Epithelial cell of prostate (primary cell): ENCODE measurements at regions not wholly inside any gene's neighbourhood (a gene's known extent, or its start where the extent isn't known, plus 50 kb on each side); places are given as distances from the start of the nearest gene placed in this dataset.
"Not testable (repeated sequence)": the region's sequence is repeated elsewhere in the genome, so short reads cannot be mapped to it uniquely, and the experiment has no call there.

Experiments used
- DNase-seq: peaks from one replicate; pipeline ENCODE4 v3.0.0-alpha.2; 2011; ENCODE audit warnings: low read depth, low spot score
- H3K27ac ChIP-seq: fragments of 450-650 bp; 2 replicates; pipeline ENCODE4 v1.5.1; 2017; ENCODE audit warnings: mild to moderate bottlenecking

GRCh38 chr2:239657236-239657635 lies 256.4 kb upstream of the HDAC4 start:
- no peak overlapping the region for H3K27ac ChIP-seq
- DNase-seq = no peak

GRCh38 chr2:239654266-239654665 lies 253.4 kb upstream of the HDAC4 start:
- no peak overlapping the region for H3K27ac ChIP-seq
- no peak for DNase-seq

GRCh38 chr2:239651859-239652258 lies 251.0 kb upstream of the HDAC4 start:
- no peak overlapping the region for H3K27ac ChIP-seq
- DNase-seq = no peak

GRCh38 chr2:239650674-239651073 lies 249.9 kb upstream of the HDAC4 start:
- no peak for DNase-seq
- no peak overlapping the region for H3K27ac ChIP-seq

- DNase-seq = no peak
- H3K27ac ChIP-seq = no peak overlapping the region
Observed at GRCh38 chr2:239649309-239649708, 248.5 kb upstream of the HDAC4 start.

GRCh38 chr2:239648607-239649006 lies 247.8 kb upstream of the HDAC4 start:
- no peak for DNase-seq
- H3K27ac ChIP-seq = no peak overlapping the region

- DNase-seq = no peak
- no peak overlapping the region for H3K27ac ChIP-seq
Observed at GRCh38 chr2:239647052-239647819, 246.4 kb upstream of the HDAC4 start.

- DNase-seq = no peak
- no peak overlapping the region for H3K27ac ChIP-seq
Observed at GRCh38 chr2:239646184-239646583, 245.4 kb upstream of the HDAC4 start.

- not testable (repeated sequence) for H3K27ac ChIP-seq, DNase-seq
Observed at GRCh38 chr2:239644594-239644993, 243.8 kb upstream of the HDAC4 start.

- H3K27ac ChIP-seq = no peak overlapping the region
- no peak for DNase-seq
Observed at GRCh38 chr2:239644011-239644410, 243.2 kb upstream of the HDAC4 start.

- no peak overlapping the region for H3K27ac ChIP-seq
- DNase-seq = no peak
Observed at GRCh38 chr2:239642406-239643004, 241.7 kb upstream of the HDAC4 start.

- not testable (repeated sequence) for H3K27ac ChIP-seq, DNase-seq
Observed at GRCh38 chr2:239641904-239642303, 241.1 kb upstream of the HDAC4 start.

- DNase-seq = no peak
- no peak overlapping the region for H3K27ac ChIP-seq
Observed at GRCh38 chr2:239640676-239641578, 240.1 kb upstream of the HDAC4 start.

- DNase-seq = no peak
- no peak overlapping the region for H3K27ac ChIP-seq
Observed at GRCh38 chr2:239640210-239640609, 239.4 kb upstream of the HDAC4 start.

- DNase-seq = no peak
Observed at GRCh38 chr2:239639421-239640185, 238.8 kb upstream of the HDAC4 start.

GRCh38 chr2:239638376-239638775 lies 237.6 kb upstream of the HDAC4 start:
- no peak for DNase-seq
- H3K27ac ChIP-seq = no peak overlapping the region

More at GRCh38 chr2:239639421-239640185, 238.8 kb upstream of the HDAC4 start:
- no peak overlapping the region for H3K27ac ChIP-seq

- DNase-seq = no peak
- H3K27ac ChIP-seq = no peak overlapping the region
Observed at GRCh38 chr2:239636808-239637207, 236.0 kb upstream of the HDAC4 start.

- DNase-seq = no peak
- no peak overlapping the region for H3K27ac ChIP-seq
Observed at GRCh38 chr2:239634769-239635168, 233.9 kb upstream of the HDAC4 start.

- no peak overlapping the region for H3K27ac ChIP-seq
- peak; percentile 20 for DNase-seq
Observed at GRCh38 chr2:239630618-239631286, 229.9 kb upstream of the HDAC4 start.
